Endothelial cell of umbilical vein (primary cell): ENCODE measurements at regions not wholly inside any gene's neighbourhood (a gene's known extent, or its start where the extent isn't known, plus 50 kb on each side); places are given as distances from the start of the nearest gene placed in this dataset.

Experiments
- BruUV-seq: library from RNA; stranded (reverse); fragments of 400-500 nt; replicated peaks from 2 replicates; lab custom pipeline; 2021; lab: Mats Ljungman, UMichigan
- CTCF ChIA-PET: fragments of 300-600, 350-600 bp; sonication (Branson Sonifier 250); formaldehyde crosslinking; loops from one replicate; lab custom pipeline; 2021; ENCODE audit warnings: antibody characterized with exemption, inconsistent platforms; lab: Charles Lee
- POLR2A ChIA-PET: fragments of 300-600, 350-600 bp; sonication (Branson Sonifier 250); formaldehyde crosslinking; loops from one replicate; lab custom pipeline; 2021; ENCODE audit warnings: antibody characterized with exemption, inconsistent platforms; lab: Charles Lee
- DNase-seq: peaks from one replicate; pipeline ENCODE4 v3.0.0-alpha.2; 2011; ENCODE audit warnings: low read depth, low spot score
- FAIRE-seq: peaks from 2 replicates; lab custom pipeline; 2011; peaks lifted over from hg19 to GRCh38; lab: Jason Lieb, UNC
- H2AFZ ChIP-seq: 2 replicates; pipeline ENCODE4 v1.6.0; 2012; ENCODE audit warnings: low read depth, low read length, control low read depth, inconsistent platforms
- H3K27ac ChIP-seq: 2 replicates; pipeline ENCODE4 v1.5.1; 2011; ENCODE audit warnings: low read depth, mild to moderate bottlenecking, control low read depth, low read length, moderate library complexity; ENCODE audit not compliant: insufficient read depth
- H3K27me3 ChIP-seq, 2 experiments: 2 replicates each; pipeline versions ENCODE4 v1.6.0 to v1.6.1; 2011; ENCODE audit warnings: low read length in 2 of 2, mixed read lengths in 1 of 2; ENCODE audit not compliant: control insufficient read depth in 2 of 2, insufficient read depth in 2 of 2
- H3K36me3 ChIP-seq, 2 experiments: 2 replicates in 1 of 2; 3 replicates in 1 of 2; pipeline ENCODE4 v1.5.1; 2011; ENCODE audit warnings: low read length in 2 of 2, mild to moderate bottlenecking in 1 of 2, moderate library complexity in 1 of 2; ENCODE audit not compliant: control insufficient read depth in 2 of 2, insufficient read depth in 2 of 2; ENCODE audit errors: extremely low read depth in 1 of 2
- H3K4me1 ChIP-seq: 3 replicates; pipeline ENCODE4 v1.5.1; 2011; ENCODE audit warnings: mild to moderate bottlenecking, low read length; ENCODE audit not compliant: control insufficient read depth, insufficient read depth; ENCODE audit errors: extremely low read depth
- H3K4me2 ChIP-seq: 2 replicates; pipeline ENCODE4 v1.6.1; 2011; ENCODE audit warnings: low read length, control low read depth, mixed read lengths; ENCODE audit not compliant: insufficient read depth
- H3K4me3 ChIP-seq, 3 experiments: fragments of 200-600 bp in 1 of 3; sonication (generic), shearing (Covaris generic) in 1 of 3; replicated peaks in 1 of 3; 2 replicates each; pipeline ENCODE4 v1.5.1; 2011 to 2016; ENCODE audit warnings: control low read depth in 3 of 3, low read length in 3 of 3, mild to moderate bottlenecking in 2 of 3, inconsistent platforms in 1 of 3, low read depth in 1 of 3, moderate library complexity in 1 of 3; ENCODE audit not compliant: insufficient read depth in 1 of 3
- H3K79me2 ChIP-seq: 2 replicates; pipeline ENCODE4 v1.6.0; 2012; ENCODE audit warnings: low read length, inconsistent platforms; ENCODE audit not compliant: control insufficient read depth, insufficient read depth
- H3K9ac ChIP-seq: replicated peaks from 2 replicates; pipeline ENCODE3; 2011; ENCODE audit warnings: low read length, control low read depth; ENCODE audit not compliant: insufficient read depth; ENCODE audit errors: extremely low read depth
- H3K9me1 ChIP-seq: replicated peaks from 3 replicates; pipeline ENCODE4 v1.6.0; 2011; ENCODE audit warnings: mild to moderate bottlenecking, low read length; ENCODE audit not compliant: control insufficient read depth, insufficient read depth; ENCODE audit errors: extremely low read depth
- H3K9me3 ChIP-seq: replicated peaks from 2 replicates; pipeline ENCODE4 v1.5.1; 2012; ENCODE audit warnings: low read length, inconsistent platforms; ENCODE audit not compliant: control insufficient read depth, insufficient read depth
- H4K20me1 ChIP-seq: replicated peaks from 2 replicates; pipeline ENCODE3; 2011; ENCODE audit warnings: mild to moderate bottlenecking, low read length; ENCODE audit not compliant: control insufficient read depth, insufficient read depth; ENCODE audit errors: extremely low read depth
- CTCF ChIP-seq, 2 donors: IDR thresholded peaks; 1 replicate in 1 of 2; 2 replicates in 1 of 2; pipeline ENCODE4 v1.5.1; 2011; ENCODE audit warnings: low read length in 2 of 2, mild to moderate bottlenecking in 2 of 2, moderate library complexity in 2 of 2, control low read depth in 1 of 2, inconsistent platforms in 1 of 2, low read depth in 1 of 2; ENCODE audit not compliant: insufficient read depth in 1 of 2; ENCODE audit errors: extremely low read depth in 1 of 2
- EZH2 ChIP-seq: IDR thresholded peaks from 2 replicates; pipeline ENCODE4 v1.6.1; 2012; ENCODE audit warnings: borderline replicate concordance, low read depth, mild to moderate bottlenecking, moderate library complexity, low read length, inconsistent platforms; ENCODE audit not compliant: severe bottlenecking
- FOS ChIP-seq: IDR thresholded peaks from 2 replicates; pipeline ENCODE4 v1.6.1; 2011; ENCODE audit warnings: mild to moderate bottlenecking, low read length, moderate library complexity, borderline replicate concordance; ENCODE audit not compliant: insufficient read depth
- GATA2 ChIP-seq: IDR thresholded peaks from 2 replicates; pipeline ENCODE4 v1.7.0; 2011; ENCODE audit warnings: low read depth, mild to moderate bottlenecking, moderate library complexity, mixed read lengths, low read length; ENCODE audit not compliant: insufficient read length, insufficient read depth
- JUN ChIP-seq: IDR thresholded peaks from 2 replicates; pipeline ENCODE4 v1.6.1; 2011; ENCODE audit warnings: borderline replicate concordance, low read depth; ENCODE audit not compliant: insufficient read length, insufficient read depth
- MAX ChIP-seq: IDR thresholded peaks from 2 replicates; pipeline ENCODE4 v1.6.1; 2011; ENCODE audit not compliant: insufficient read depth, insufficient read length
- MYC ChIP-seq: IDR thresholded peaks from one replicate; pipeline ENCODE4 v1.6.1; 2011; ENCODE audit warnings: mild to moderate bottlenecking, low read depth, low read length
- POLR2A ChIP-seq: IDR thresholded peaks from 2 replicates; pipeline ENCODE4 v1.6.1; 2012; ENCODE audit warnings: low read depth, mild to moderate bottlenecking, control low read depth, low read length
- POLR2AphosphoS5 ChIP-seq: IDR thresholded peaks from 2 replicates; pipeline ENCODE4 v1.6.1; 2012; ENCODE audit warnings: low read depth, mild to moderate bottlenecking, control low read depth, low read length, moderate library complexity; ENCODE audit not compliant: insufficient read depth
- dilution Hi-C: fragments of 300-500 bp; cut with MboI; formaldehyde crosslinking; loops from one replicate; pipeline ENCODE4 v1.15.0; 2019; ENCODE audit warnings: low sequenced_read_pairs; ENCODE audit not compliant: extremely low pct_ligation_motif_present
- intact Hi-C: fragments of 100-400 bp; cut with micrococcal nuclease; formaldehyde crosslinking; loops from one replicate; pipeline ENCODE4 v1.10.0; 2022

GRCh38 chr12:124151583-124151982, 143.3 kb upstream of the RFLNA start:
- Histone ChIP-seq H3K9me3 (no peaks in the 10 kb centered on the region), H4K20me1 (no peaks in the 10 kb centered on the region), H3K9me1 (no peaks in the 10 kb centered on the region), H3K36me3 (no peaks in the 10 kb centered on the region), H3K27me3 (no peaks in the 10 kb centered on the region), H3K79me2 (no peaks in the 10 kb centered on the region), H3K9ac (no peak overlapping the region), H3K27ac (no peak overlapping the region), H3K4me1 (no peaks in the 10 kb centered on the region), H2AFZ (no peak overlapping the region), H3K4me2 (no peak overlapping the region), H3K4me3 (no peak overlapping the region)
- TF ChIP-seq GATA2, result no peak
- no peak for TF ChIP-seq MAX
- TF ChIP-seq CTCF (IDR thresholded peaks at IDR 0.05; ENCODE audit: extremely low read depth in 1 of 2, insufficient read depth in 1 of 2, low read depth in 1 of 2, low read length in 2 of 2), result no peak
- no peak for TF ChIP-seq MYC
- TF ChIP-seq JUN, result no peak
- no peak for TF ChIP-seq POLR2A
- TF ChIP-seq FOS, result no peak
- TF ChIP-seq POLR2AphosphoS5, result no peak
- TF ChIP-seq EZH2, result no peak
- DNase-seq (no peak), FAIRE-seq (no peak)
- CTCF ChIA-PET, result no interaction called here
- dilution Hi-C loops, result no loop called here
- POLR2A ChIA-PET, result no interaction called here
- intact Hi-C loops, result no loop called here
- BruUV-seq, result no TSS peak
